ENCODE measurements at regions not wholly inside any gene's neighbourhood (a gene's known extent, or its start where the extent isn't known, plus 50 kb on each side); places are given as distances from the start of the nearest gene placed in this dataset.

GRCh38 chr3:170765419-170766078 is 104.4 kb downstream of the RPL22L1 start:
- Histone ChIP-seq H2AFZ (ENCODE audit: low read length) (no peak overlapping the region), H3K4me3 (ENCODE audit: insufficient read depth, low read length) (no peak overlapping the region), H3K27ac (ENCODE audit: low read depth, low read length) (no peak overlapping the region), H3K79me2 (ENCODE audit: insufficient read depth, low read length) (no peaks in the 10 kb centered on the region), H3K4me2 (ENCODE audit: insufficient read depth, low read length) (no peak overlapping the region), H3K36me3 (ENCODE audit: insufficient read depth, low read length) (no peaks in the 10 kb centered on the region), H4K20me1 (ENCODE audit: insufficient read depth, low read length) (no peaks in the 10 kb centered on the region), H3K27me3 (ENCODE audit: insufficient read depth, low read length) (no peaks in the 10 kb centered on the region), H3K9me3 (ENCODE audit: low read depth, low read length) (no peaks in the 10 kb centered on the region), H3K4me1 (ENCODE audit: insufficient read depth, low read length) (peaks cover 21% of the 10 kb centered on the region)
- no peak for DNase-seq (ENCODE audit: insufficient read length, low spot score, missing footprints)
- no peak for TF ChIP-seq CTCF (IDR thresholded peaks at IDR 0.05; ENCODE audit: extremely low read depth, low read depth, low read length)

- Histone ChIP-seq H3K36me3 (ENCODE audit: insufficient read depth, low read length) (no peaks in the 10 kb centered on the region), H3K9me3 (ENCODE audit: low read depth, low read length) (no peaks in the 10 kb centered on the region), H3K4me1 (ENCODE audit: insufficient read depth, low read length) (peaks cover 33% of the 10 kb centered on the region), H3K27ac (ENCODE audit: low read depth, low read length) (no peak overlapping the region), H3K27me3 (ENCODE audit: insufficient read depth, low read length) (no peaks in the 10 kb centered on the region), H4K20me1 (ENCODE audit: insufficient read depth, low read length) (no peaks in the 10 kb centered on the region), H3K4me3 (ENCODE audit: insufficient read depth, low read length) (no peak overlapping the region), H3K4me2 (ENCODE audit: insufficient read depth, low read length) (no peak overlapping the region), H3K79me2 (ENCODE audit: insufficient read depth, low read length) (no peaks in the 10 kb centered on the region), H2AFZ (ENCODE audit: low read length) (no peak overlapping the region)
- TF ChIP-seq CTCF (IDR thresholded peaks at IDR 0.05; ENCODE audit: extremely low read depth, low read depth, low read length) = no peak
- DNase-seq (ENCODE audit: insufficient read length, low spot score, missing footprints) = no peak
These were observed 106.0 kb downstream of the RPL22L1 start for GRCh38 chr3:170764017-170764416.

- Histone ChIP-seq H3K27ac (ENCODE audit: low read depth, low read length) (no peak overlapping the region), H3K4me3 (ENCODE audit: insufficient read depth, low read length) (no peak overlapping the region), H3K4me1 (ENCODE audit: insufficient read depth, low read length) (peaks cover 22% of the 10 kb centered on the region), H3K9me3 (ENCODE audit: low read depth, low read length) (no peaks in the 10 kb centered on the region), H3K27me3 (ENCODE audit: insufficient read depth, low read length) (no peaks in the 10 kb centered on the region), H2AFZ (ENCODE audit: low read length) (no peak overlapping the region), H4K20me1 (ENCODE audit: insufficient read depth, low read length) (no peaks in the 10 kb centered on the region), H3K36me3 (ENCODE audit: insufficient read depth, low read length) (no peaks in the 10 kb centered on the region), H3K79me2 (ENCODE audit: insufficient read depth, low read length) (no peaks in the 10 kb centered on the region), H3K4me2 (ENCODE audit: insufficient read depth, low read length) (no peak overlapping the region)
- DNase-seq (ENCODE audit: insufficient read length, low spot score, missing footprints) = no peak
- TF ChIP-seq CTCF (IDR thresholded peaks at IDR 0.05; ENCODE audit: extremely low read depth, low read depth, low read length) = no peak
These were observed 107.9 kb downstream of the RPL22L1 start for GRCh38 chr3:170762064-170762463.

GRCh38 chr3:170761103-170761502 is 108.9 kb downstream of the RPL22L1 start:
- TF ChIP-seq CTCF (IDR thresholded peaks at IDR 0.05; ENCODE audit: extremely low read depth, low read depth, low read length) = no peak
- Histone ChIP-seq H3K27me3 (ENCODE audit: insufficient read depth, low read length) (no peaks in the 10 kb centered on the region), H3K27ac (ENCODE audit: low read depth, low read length) (no peak overlapping the region)

More at GRCh38 chr3:170761103-170761502, 108.9 kb downstream of the RPL22L1 start:
- H3K9me3 ChIP-seq (ENCODE audit: low read depth, low read length) = no peaks in the 10 kb centered on the region
- no peak overlapping the region for H3K4me2 ChIP-seq (ENCODE audit: insufficient read depth, low read length)
- H4K20me1 ChIP-seq (ENCODE audit: insufficient read depth, low read length) = no peaks in the 10 kb centered on the region
- peak overlapping the region; percentile 44 for H2AFZ ChIP-seq (ENCODE audit: low read length)
- H3K36me3 ChIP-seq (ENCODE audit: insufficient read depth, low read length) = no peaks in the 10 kb centered on the region
- DNase-seq (ENCODE audit: insufficient read length, low spot score, missing footprints) = no peak
- H3K4me1 ChIP-seq (ENCODE audit: insufficient read depth, low read length) = peaks cover 22% of the 10 kb centered on the region
- H3K4me3 ChIP-seq (ENCODE audit: insufficient read depth, low read length) = no peak overlapping the region
- H3K79me2 ChIP-seq (ENCODE audit: insufficient read depth, low read length) = no peaks in the 10 kb centered on the region

Data from osteoblast (primary cell).